IPS DF 4.7 (cell line): ENCODE measurements at regions not wholly inside any gene's neighbourhood (a gene's known extent, or its start where the extent isn't known, plus 50 kb on each side); places are given as distances from the start of the nearest gene placed in this dataset.

Source experiments
- DNase-seq: peaks from one replicate; pipeline ENCODE4 v3.0.0-alpha.2; 2013; ENCODE audit warnings: low spot score; ENCODE audit errors: extremely low read depth

DNA sequence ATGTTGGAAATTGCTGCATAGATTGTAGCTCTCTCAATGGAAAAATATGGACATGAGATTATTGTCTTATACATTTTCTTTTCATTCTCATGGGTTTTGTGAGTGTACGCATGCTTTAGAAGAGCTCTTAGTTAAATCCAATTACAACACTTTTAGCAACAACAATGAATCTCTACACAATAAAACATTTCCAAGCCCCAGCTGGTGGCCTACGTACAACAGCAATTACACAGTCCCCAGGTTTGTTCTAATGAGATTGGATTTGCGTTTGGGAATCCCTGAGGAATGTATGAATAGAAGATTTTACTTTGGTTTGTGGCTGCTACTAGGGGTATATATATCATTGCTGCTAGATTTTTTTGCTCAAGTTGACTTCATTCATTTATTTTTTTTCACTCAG is 98.6 kb downstream of the FHDC1 start:
- no peak for DNase-seq

DNA sequence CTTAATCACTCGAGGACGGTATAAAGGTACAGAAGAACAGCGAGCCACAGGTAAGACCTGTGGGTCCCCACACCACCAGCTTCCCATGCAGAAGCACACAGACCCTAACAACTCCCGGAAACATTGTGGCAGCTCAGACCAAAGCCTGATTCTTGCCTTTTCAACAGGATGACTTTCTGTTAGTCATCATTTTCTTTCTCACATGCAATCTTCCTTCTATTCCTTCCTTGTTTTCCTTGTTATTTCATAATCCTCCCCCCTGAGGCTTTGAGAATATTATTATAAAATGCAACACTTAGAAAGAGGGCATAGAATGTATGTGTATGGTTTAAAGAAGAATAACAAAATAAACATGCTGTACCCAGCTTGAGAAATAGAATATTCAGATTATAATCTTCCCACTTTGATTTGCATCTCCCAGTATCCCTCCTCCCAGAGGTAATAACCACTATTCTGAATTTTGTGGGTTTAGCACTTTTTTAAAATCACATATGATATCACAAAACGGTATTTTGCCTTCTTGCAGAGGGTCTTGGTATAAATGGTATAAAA is 100.9 kb downstream of the FHDC1 start:
- no peak for DNase-seq

DNA sequence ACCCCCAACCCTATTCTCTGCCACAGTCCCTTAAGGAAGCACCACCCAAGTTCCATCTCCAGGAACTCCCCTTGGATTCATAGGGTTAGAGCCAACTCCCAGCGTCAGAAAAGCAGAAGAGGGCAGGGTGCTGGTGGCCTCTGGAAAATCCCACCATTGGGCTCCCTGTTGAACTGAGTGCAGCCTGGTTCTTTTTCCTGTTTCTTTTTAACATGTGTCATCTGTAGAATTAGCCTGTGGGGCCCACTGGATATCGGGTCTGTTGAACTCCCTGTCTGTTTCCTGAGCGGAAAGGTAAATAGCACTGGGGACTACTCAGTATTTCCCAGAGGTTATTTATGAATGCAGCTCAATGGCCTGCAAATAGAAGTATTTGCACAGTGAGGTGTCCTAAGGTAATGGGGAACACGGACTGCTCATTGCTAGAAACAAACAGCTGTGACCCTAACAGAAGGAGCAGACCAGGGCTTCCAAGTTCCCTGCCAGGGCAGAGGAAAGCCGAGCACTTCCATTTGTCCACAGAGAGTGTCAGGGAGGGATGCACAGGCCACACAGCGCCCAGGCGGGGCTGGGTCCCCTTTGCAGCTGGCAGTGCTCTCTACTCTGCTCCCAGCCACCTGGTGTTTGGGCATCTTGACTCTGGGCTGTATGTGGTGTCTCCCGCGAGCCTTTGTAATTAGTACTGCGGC is 102.6 kb downstream of the FHDC1 start:
- no peak for DNase-seq

DNA sequence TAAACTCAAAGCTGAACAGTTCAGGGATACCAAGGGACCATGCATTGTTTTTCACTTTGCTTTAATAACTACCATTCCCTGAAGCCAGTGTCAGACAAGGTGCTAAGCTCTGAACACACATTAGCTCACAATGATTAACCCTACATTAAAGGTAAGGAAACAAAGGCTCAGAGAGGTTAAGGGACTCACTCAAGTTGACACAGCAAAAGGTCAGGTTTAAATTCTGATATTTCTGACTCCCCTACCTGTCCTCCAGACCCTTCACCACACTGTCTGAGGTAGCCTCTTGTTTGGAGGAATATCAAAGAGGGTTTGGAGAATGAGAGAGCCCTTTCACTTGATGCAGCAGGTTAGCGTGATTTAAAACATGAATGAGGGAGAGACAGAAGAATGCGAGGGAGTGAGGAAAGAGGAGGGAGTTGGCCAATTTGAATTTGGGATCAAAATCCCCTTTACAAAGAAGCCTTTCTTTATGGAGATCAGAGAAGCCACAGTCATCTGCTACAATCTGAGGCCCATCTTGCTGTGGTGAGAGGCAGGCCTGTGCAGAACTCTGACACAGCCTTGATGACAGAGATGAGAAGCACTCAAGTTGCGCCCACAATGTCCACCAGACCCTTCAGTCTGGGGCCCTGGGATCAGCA is 103.5 kb downstream of the FHDC1 start:
- no peak for DNase-seq

- DNase-seq, result no peak
Observed at GRCh38 chr4:153040677-153041076, 104.6 kb downstream of the FHDC1 start.

- no peak for DNase-seq
Observed at GRCh38 chr4:153044036-153044435, 107.9 kb downstream of the FHDC1 start.

- DNase-seq, result no peak
Observed at GRCh38 chr4:153045111-153045982, 109.2 kb downstream of the FHDC1 start.

DNA sequence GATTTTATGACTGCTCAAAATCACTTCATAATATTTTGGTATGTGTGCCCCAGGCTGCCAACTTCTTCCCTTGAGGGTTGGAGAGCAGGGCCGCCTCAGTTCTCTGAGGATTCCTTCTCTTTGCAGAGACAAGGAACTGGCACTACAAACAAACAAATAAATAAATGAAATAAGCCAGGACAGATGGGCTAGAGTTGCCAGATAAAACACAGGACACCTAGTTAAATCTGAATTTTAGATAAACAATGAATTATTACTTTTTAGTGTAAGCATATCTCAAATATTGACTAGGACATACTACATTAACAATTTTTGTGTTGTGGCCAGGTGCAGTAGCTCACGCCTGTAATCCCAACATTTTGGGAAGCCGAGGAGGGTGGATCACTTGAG is 122.5 kb downstream of the FHDC1 start:
- DNase-seq, result no peak

DNA sequence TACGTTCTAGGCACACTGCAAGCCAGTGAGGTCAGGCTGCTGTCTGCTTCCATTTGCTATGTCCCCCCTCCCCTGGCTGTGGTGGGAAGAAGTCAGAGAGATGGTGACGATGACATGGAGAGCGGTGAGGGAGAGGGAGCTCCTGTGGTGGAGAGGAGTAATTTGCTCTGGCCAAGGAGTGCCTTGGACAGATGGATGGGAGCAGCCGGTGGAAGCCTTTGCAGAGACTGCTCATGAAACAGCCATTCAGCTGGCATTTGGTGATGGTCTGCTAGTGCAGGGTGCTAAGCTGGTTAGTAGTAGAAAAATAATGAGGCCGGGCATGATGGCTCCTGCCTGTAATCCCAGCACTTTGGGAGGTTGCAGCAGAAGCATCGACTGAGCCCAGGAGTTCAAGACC is 124.1 kb downstream of the FHDC1 start:
- no peak for DNase-seq

- no peak for DNase-seq
Observed at GRCh38 chr4:153061971-153062370, 125.8 kb downstream of the FHDC1 start.

DNA sequence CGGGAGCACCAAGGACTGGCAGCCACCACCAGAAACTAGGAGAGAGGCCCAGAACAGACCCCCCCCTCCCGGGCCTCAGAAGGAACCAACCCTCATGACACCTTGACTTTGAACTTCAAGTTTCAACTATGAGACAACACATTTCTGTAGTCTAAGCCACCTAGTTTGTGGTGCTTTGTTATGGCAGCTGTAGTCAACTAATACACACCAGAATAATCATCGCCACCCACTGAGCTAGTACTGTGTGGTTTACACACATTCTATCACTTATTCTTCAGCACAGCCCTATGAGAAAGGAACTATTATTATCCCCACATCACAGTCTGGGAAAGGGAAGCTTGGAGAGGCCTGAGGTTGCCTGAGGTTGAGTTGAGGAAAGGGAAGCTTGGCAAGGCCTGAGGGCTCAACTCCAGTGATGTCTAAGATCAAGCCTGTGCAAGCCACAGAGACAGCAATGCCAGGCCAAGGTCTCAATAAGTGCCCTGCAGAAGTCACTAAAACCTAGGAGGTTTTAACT is 126.6 kb downstream of the FHDC1 start:
- no peak for DNase-seq

- DNase-seq, result no peak
Observed at GRCh38 chr4:153063490-153063889, 127.4 kb downstream of the FHDC1 start.

DNA sequence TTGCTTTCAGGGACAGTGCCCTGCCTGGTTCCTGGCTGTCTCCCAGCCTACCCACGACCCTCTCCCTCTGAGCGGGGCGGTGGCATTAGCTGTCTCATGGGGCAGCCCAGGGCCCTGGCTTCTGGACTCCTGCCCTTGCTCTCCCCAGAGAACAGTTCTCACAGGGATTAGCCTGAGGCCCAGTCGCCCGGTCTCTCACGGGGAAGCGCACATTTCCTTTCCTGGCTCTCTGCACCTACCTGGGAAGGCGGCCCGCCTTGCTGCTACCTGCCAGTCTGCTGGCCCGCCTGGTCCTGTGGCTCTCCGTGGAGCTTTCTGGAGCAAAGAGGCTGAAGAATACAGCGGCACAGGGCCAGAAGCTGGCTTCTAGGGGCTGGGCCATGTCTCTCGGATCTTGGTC is 128.4 kb downstream of the FHDC1 start:
- DNase-seq, result no peak

DNA sequence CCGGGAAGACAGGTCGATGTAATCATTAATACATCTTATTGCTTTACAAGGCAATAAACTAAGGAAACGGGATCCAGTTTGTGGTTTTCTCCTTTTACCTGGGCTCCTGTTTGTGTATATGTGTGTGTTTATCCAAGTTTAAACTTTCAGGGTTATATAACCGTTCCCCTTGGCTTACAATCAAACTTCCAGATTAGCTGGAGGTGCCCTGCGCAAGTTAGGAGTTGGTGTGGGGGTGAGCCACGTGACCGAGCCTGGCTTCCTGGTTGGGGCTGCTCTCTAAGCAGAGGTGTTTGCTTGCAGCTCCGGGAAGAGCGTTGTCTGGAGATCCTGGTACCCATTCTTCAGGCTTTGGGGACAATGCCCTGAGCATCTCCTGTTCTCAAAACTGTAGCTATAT is 129.2 kb downstream of the FHDC1 start:
- no peak for DNase-seq

GRCh38 chr4:153067376-153067775 is 131.3 kb downstream of the FHDC1 start:
- no peak for DNase-seq

DNA sequence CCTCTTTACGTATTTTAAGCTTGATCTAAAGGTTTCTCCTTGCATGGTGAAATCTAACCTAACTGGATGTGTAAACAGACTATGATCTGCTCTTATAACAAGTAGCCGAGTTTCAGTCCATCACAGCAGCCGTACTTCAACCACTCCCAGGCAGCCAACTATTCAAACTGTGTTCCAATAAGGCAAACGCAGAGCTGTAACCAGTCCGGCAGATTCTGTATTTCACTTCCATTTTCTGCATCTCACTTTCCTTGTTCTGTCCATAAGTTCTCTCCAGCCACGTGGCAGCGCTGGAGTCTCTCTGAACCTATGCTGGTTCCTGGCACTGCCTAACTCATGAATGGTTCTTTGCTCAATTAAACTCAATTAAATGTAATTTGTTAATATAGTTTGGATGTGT is 132.6 kb downstream of the FHDC1 start:
- no peak for DNase-seq

GRCh38 chr4:153071958-153072598 is 132.2 kb upstream of the TRIM2 start:
- DNase-seq, result no peak

DNA sequence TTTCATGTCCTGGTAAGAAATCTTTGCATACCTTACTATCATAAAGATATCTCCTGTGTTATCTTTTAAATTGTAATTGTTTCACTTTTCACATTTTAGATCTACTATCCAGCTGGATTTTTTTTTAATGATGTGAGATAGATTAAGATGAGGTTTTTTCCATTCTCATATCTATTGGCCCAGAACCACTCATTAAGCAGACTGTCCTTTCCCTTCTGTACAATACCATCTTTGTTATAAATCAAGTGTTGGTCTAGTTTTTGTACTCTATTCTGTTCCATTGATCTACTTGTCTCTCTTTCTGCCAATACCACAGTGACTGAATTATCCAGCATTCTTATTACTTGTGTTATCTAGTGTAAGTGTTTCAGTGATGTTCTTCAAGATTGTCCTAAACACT is 131.6 kb upstream of the TRIM2 start:
- DNase-seq, result no peak

DNA sequence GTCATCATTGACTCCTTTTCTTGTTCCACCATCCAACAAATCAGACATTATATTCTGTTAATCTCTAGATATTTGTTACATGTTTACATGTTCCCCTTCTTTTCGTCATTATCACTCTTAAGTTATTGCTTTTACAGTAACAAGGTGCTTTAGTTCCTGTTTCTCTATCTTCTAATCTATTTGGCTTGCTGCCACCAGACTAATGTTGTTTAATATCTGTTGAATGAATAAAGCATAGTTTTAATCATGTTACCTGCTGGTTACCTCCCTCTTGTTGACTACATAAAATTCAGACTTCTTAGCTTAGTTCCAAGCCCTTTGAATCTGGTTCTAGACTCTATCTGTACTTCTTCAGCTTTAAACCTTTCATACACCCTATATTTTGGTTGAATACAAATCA is 129.8 kb upstream of the TRIM2 start:
- DNase-seq, result no peak

- DNase-seq, result no peak
Observed at GRCh38 chr4:153074936-153075630, 129.2 kb upstream of the TRIM2 start.
